Activated T-cell treated with anti-CD3 and anti-CD28 coated beads, Interleukin-2, amount 50 U/mL, for 4 hours (primary cell): ENCODE measurements at regions not wholly inside any gene's neighbourhood (a gene's known extent, or its start where the extent isn't known, plus 50 kb on each side); places are given as distances from the start of the nearest gene placed in this dataset.
"Not testable (repeated sequence)": the region's sequence is repeated elsewhere in the genome, so short reads cannot be mapped to it uniquely, and the experiment has no call there.

Experiments used
- ATAC-seq, 2 donors: fragments of 200-7000 bp; cut with Tn5 transposase; one replicate each; pipeline ENCODE4 v1.10.0; 2021
- DNase-seq: peaks from one replicate; pipeline ENCODE4 v3.0.0-alpha.2; 2020
- H3K27me3 Mint-ChIP-seq: one replicate; pipeline ENCODE4 v1.8.0; 2021; ENCODE audit warnings: low read depth, mixed read lengths
- H3K36me3 Mint-ChIP-seq: one replicate; pipeline ENCODE4 v1.8.0; 2022; ENCODE audit warnings: mixed read lengths; ENCODE audit not compliant: insufficient read depth
- H3K4me1 Mint-ChIP-seq: one replicate; pipeline ENCODE4 v1.8.0; 2021; ENCODE audit warnings: low read depth, mixed read lengths
- H3K4me3 Mint-ChIP-seq: one replicate; pipeline ENCODE4 v1.8.0; 2021; ENCODE audit warnings: mild to moderate bottlenecking, moderate library complexity, mixed read lengths
- H3K9me3 Mint-ChIP-seq: one replicate; pipeline ENCODE4 v1.8.0; 2021; ENCODE audit warnings: mixed read lengths

DNA sequence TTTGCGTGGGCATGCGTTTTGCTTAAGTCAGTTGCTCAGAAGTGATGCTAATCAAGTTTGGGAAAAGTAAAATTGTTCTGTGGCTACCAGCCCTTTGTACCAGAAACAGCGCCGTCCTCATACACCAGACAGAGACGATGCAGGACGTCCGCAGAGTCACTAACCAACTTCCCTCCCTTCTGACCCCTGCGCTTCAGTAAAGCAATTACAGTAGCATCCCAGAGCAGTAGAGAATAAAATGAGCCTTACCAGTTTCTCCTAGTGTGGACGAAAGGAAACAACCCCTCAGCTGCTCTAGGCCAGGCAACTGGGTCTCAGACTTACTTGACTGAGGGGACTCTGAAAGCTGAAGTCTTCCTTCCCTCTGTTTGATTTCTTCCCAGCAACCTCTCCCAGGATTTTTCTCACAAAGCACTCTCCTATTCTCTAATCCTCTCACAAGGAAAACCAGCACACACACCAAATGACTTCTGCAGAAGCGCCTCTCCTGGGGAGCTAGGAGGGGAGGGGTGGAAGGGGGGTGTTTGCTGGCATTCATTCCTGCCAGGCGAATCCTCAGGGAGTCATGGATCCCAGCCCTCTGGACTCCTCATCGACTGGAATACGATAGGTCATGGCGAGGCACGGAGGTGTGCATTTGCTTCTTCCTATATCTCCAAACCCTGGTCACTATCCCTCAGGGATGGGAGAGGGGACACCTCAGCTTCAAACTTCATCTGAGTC, 56.0 kb upstream of the MID1 start:
- Mint-ChIP-seq H3K4me3 (no peak overlapping the region), H3K4me1 (no peaks in the 10 kb centered on the region), H3K27me3 (no peaks in the 10 kb centered on the region), H3K36me3 (no peaks in the 10 kb centered on the region), H3K9me3 (no peaks in the 10 kb centered on the region)
- DNase-seq = no peak
- ATAC-seq = no peak

DNA sequence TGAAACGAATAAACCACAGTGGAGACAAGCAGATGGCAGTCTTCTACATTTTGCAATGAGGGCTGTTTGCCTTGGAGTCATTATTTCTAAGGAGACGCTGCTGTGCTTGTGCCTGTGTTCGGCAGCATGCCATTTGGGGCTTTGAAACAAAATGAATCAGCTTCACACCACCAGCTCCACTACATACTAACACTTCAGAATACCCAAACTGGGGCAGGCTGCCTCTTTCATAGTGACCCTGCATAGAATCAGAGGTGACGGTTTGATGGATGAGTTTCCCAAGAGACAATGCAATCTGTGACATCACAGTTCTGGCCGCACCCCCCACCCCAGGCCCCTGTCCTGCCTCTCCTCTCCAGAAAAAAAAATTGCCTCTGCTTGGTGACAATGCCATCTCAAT, 57.1 kb upstream of the MID1 start:
- no peaks in the 10 kb centered on the region for H3K27me3 Mint-ChIP-seq
- H3K4me3 Mint-ChIP-seq = no peak overlapping the region
- no peaks in the 10 kb centered on the region for H3K4me1 Mint-ChIP-seq
- DNase-seq (no peak), ATAC-seq (no peak)
- H3K9me3 Mint-ChIP-seq = no peaks in the 10 kb centered on the region
- H3K36me3 Mint-ChIP-seq = no peaks in the 10 kb centered on the region

DNA sequence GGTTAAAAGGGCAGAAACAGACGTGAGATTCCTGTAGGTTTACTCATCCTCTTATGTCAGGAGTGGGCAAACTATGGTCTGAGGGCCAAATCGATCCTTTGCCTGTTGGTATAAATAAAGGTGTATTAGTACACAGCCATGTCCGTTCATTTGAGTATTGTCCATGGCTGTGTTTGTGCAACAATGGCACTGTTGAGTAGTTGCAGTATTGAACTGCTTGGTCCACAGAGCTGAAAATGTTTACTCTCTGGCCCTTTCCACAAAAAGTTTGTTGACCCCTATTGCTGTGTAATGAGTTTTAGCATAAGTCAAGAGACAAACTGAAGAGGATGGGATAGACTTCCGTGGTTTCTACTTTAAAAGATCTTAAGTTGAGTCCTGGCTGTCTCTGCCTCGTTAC, 59.0 kb upstream of the MID1 start:
- H3K36me3 Mint-ChIP-seq = no peaks in the 10 kb centered on the region
- ATAC-seq (no peak), DNase-seq (no peak)
- H3K27me3 Mint-ChIP-seq = no peaks in the 10 kb centered on the region
- no peak overlapping the region for H3K4me3 Mint-ChIP-seq
- no peaks in the 10 kb centered on the region for H3K4me1 Mint-ChIP-seq
- no peaks in the 10 kb centered on the region for H3K9me3 Mint-ChIP-seq

DNA sequence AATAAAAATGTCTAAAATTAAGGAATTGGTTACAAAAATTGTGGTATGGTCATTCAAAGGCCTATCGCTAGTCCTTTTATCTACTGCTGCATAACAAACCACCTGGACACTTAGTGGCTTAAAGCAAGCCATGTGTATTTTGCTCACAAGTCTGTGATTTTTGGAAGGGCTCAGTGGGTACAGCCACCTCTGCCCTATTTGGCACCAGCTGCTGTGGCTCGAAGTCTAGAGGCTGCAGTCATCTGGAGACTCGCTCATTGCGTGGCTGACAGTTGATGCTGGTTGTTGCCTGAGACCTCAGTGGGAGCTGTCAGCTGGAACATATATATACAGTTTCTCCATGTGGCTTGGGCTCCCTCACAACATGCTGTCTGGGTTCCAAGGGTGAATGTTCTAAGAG, 60.8 kb upstream of the MID1 start:
- no peak for ATAC-seq
- no peaks in the 10 kb centered on the region for H3K9me3 Mint-ChIP-seq
- no peak overlapping the region for H3K4me3 Mint-ChIP-seq
- H3K4me1 Mint-ChIP-seq = no peaks in the 10 kb centered on the region
- H3K27me3 Mint-ChIP-seq = no peaks in the 10 kb centered on the region
- no peak for DNase-seq
- no peaks in the 10 kb centered on the region for H3K36me3 Mint-ChIP-seq

DNA sequence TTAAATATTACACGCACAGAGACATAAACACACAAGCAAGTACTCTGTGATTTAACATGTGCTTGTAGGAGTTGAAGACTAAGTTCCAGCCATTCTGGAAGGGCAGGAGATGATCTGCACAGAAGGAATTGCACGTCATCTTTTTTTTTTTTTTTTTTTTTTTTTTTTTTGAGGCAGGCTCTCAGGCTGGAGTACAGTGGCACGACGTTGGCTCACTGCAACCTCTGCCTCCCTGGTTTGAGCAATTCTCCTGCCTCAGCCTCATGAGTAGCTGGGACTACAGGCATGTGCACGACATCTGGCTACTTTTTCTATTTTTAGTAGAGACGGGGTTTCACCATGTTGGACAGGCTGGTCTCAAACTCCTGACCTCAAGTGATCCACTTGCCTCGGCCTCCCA, 63.2 kb upstream of the MID1 start:
- not testable (repeated sequence) for H3K4me1 Mint-ChIP-seq, H3K9me3 Mint-ChIP-seq, ATAC-seq, H3K36me3 Mint-ChIP-seq, H3K27me3 Mint-ChIP-seq, H3K4me3 Mint-ChIP-seq, DNase-seq

DNA sequence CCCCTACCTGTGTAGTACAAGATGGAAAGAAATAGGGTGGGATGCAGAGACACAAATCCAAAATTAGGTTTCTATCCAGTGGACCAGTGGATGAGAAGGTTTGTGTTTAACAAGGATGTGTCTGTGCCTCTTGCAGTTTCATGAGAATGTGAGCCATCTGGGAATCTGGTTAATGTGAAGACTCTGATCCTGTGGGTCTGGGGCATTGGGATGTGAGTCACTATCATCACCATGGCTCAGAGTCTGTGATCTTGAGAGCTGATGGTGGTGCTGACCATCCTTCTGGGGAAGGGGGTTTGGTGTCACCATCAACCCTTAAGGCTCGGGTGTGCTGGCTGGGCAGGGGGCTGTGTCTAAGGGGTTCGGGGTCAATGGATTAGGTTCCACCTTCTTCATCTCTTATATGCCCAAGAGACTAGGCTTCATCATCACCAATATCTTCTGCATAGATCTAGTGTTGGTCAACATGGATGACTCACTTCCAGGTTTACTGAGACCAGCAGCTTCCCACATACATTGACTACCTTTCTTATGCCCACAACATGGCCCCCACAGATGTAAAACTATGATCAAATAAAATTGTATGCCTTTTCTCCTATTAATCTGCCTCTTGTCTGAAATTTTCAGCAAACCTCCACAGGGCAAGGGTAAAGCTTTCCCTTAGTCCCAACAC, 65.7 kb upstream of the MID1 start:
- no peak for ATAC-seq
- DNase-seq = no peak
- H3K9me3 Mint-ChIP-seq = no peaks in the 10 kb centered on the region

DNA sequence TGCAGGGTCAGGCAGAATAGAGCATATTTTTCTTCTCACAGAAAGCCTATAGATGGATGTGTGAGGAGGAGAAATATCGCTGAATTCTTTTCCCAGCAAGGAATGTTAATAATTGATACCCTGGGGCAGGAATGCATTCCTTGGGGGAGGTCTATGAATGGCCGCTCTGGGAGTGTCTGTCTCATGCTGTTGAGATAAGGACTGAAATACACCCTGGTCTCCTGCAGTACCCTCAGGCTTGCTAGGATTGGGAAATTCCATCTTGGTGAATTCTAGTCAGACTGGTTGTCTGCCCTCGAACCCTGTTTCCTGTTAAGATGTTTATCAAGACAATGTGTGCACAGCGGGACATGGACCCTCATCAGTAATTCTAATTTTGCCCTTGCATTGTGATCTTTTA, 71.4 kb upstream of the MID1 start:
- H3K36me3 Mint-ChIP-seq, H3K4me3 Mint-ChIP-seq, DNase-seq, H3K9me3 Mint-ChIP-seq, ATAC-seq, H3K4me1 Mint-ChIP-seq, H3K27me3 Mint-ChIP-seq: not testable (repeated sequence)

More for the DNA sequence above, 65.7 kb upstream of the MID1 start:
- Mint-ChIP-seq H3K4me3 (no peak overlapping the region), H3K4me1 (no peaks in the 10 kb centered on the region), H3K36me3 (no peaks in the 10 kb centered on the region), H3K27me3 (no peaks in the 10 kb centered on the region)

DNA sequence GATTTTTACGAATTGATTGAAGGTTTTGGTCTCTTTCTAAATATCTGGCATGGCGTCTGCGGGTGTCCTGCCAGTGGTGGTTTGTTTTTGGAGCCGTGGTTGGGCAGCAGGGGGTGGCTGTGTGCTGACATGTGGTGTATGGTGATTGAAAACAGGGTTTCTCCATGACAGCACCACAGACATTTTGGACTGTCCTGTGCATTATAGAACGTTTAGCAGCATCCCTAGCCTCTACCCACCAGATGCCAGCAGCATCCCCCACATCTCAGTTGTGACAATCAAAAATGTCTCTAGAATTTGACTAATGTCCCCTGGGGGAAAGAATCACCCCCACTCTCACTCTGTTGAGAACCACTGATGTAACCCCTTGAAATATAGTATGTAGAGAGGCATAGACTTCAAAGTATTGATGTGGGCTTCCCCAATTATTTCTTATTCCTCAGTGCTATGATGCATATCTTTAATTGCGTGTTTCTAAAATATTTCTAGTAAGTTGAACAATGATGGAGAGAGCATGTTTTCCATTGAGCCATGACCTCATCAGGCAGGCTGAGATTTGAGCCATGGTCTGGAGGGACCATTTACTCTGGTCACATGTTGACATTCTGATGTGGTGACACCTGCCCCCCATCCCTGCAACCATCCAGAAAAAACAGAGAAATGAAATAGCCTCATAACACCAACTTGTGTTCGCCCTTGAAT, 77.4 kb upstream of the MID1 start:
- Mint-ChIP-seq H3K4me1 (no peaks in the 10 kb centered on the region), H3K9me3 (no peaks in the 10 kb centered on the region), H3K36me3 (no peaks in the 10 kb centered on the region), H3K27me3 (no peaks in the 10 kb centered on the region), H3K4me3 (no peak overlapping the region)
- ATAC-seq = no peak
- no peak for DNase-seq

DNA sequence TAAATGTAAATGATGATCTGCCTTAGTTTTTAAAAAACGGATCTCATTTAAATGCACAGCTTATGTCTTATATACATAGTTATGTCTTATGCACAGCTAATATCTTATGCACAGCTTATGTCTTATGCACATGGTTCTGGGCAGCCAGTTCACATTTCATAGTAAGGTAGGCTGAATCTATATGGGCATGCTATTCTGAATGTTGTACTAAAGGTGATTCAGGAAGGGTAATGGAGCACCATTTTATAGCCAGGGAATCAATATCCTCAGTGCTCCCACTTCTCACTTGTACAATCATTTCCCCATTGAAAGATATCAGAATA, 77.9 kb upstream of the MID1 start:
- H3K36me3 Mint-ChIP-seq = no peaks in the 10 kb centered on the region
- ATAC-seq = no peak
- H3K4me1 Mint-ChIP-seq = no peaks in the 10 kb centered on the region
- no peaks in the 10 kb centered on the region for H3K27me3 Mint-ChIP-seq
- DNase-seq = no peak
- no peaks in the 10 kb centered on the region for H3K9me3 Mint-ChIP-seq
- no peak overlapping the region for H3K4me3 Mint-ChIP-seq

DNA sequence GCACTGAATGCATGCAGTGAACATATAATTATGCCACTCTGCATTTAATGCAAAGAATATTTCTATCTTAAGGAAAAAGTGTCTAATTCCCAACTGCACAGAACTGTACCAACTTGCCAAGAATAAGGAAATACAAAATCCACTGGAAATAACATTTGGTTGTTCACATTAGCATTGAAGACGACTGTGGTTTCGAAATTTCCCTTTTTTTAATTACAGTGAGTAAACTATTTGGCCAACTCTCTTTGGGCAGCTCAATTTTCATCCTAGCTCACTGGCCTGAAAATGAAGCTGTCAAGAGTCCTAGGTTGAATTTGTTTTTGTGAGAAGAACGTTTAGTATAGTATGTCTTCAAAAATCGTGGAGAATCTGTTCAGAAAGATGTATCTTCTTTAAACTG, 81.6 kb upstream of the MID1 start:
- no peak for ATAC-seq
- H3K4me1 Mint-ChIP-seq = no peaks in the 10 kb centered on the region
- no peaks in the 10 kb centered on the region for H3K27me3 Mint-ChIP-seq
- no peaks in the 10 kb centered on the region for H3K9me3 Mint-ChIP-seq
- H3K36me3 Mint-ChIP-seq = no peaks in the 10 kb centered on the region
- no peak for DNase-seq
- no peak overlapping the region for H3K4me3 Mint-ChIP-seq

DNA sequence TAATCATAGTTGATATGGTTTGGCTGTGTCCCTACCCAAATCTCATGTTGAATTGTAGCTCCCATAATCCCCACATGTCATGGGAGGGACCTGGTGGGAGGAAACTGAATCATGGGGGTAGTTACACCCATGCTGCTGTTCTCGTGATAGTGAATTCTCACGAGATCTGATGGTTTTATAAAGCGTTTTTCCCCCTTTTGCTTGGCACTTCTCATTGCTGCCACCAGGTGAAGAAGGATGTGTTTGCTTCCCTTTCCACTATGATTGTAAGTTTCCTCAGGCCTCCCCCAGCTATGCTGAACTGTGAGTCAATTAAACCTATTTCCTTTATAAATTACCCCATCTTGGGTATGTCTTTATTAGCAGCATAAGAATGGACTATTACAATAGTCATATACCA, 86.0 kb upstream of the MID1 start:
- DNase-seq, H3K4me1 Mint-ChIP-seq, ATAC-seq, H3K27me3 Mint-ChIP-seq, H3K4me3 Mint-ChIP-seq, H3K36me3 Mint-ChIP-seq, H3K9me3 Mint-ChIP-seq: not testable (repeated sequence)

DNA sequence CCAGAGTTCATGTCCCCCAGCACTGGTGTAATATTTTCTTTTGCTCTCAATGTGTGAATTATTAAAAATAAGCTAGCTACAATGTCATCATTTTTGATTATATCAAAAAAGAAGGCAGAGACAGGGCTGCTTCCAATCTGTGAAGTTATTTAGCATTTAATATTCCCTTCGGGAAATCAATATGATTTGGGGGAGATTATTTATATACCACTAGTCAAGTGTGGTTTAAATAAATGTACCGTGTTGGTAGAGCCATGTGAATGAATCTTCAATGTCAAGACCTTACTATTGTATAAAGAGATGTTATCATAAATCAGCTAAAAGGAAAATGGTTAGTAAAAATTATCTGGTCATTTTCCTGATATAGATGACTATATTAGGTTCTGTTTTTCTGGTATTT, 87.4 kb upstream of the MID1 start:
- Mint-ChIP-seq H3K4me3 (no peak overlapping the region), H3K27me3 (no peaks in the 10 kb centered on the region), H3K9me3 (no peaks in the 10 kb centered on the region), H3K36me3 (no peaks in the 10 kb centered on the region), H3K4me1 (no peaks in the 10 kb centered on the region)
- no peak for ATAC-seq
- DNase-seq = no peak

DNA sequence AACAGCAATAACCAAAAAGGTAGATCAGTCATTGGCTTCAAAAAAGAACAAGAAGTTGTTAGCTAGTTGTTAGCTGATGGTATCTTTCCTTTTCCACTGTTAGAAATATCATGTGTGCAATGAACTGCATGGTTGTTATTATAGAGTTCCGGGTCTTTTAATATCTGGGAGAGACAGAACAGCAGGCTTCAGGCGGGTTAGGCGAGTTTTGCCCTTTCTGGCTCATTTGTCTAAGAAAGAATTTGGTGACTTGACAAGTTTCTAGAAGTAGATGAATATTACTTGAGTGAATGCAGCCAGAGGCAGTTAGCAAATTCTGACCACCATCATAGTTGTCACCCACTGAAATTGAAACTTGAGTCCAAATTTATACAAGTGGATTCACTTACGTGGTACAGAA, 88.9 kb upstream of the MID1 start:
- DNase-seq = no peak
- Mint-ChIP-seq H3K36me3 (no peaks in the 10 kb centered on the region), H3K9me3 (no peaks in the 10 kb centered on the region), H3K4me1 (no peaks in the 10 kb centered on the region), H3K27me3 (no peaks in the 10 kb centered on the region), H3K4me3 (no peak overlapping the region)
- no peak for ATAC-seq

DNA sequence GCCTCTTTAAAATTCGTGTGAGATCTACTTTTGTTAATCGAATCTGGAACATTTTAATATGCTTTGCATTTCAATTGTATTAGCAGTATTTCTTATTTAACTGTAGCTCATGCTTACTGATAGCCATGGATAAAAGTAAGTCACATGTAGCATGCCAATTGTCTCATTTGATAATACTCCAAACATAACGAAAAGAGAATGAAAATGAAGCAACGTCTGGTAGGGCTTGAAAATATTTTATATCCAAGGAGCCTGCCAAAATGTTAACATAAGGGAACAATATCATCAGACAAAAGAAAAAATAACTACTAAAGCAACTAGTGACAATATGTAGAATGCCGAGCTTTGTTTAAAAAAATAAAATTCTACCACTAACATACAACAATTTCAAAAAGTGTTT, 94.1 kb upstream of the MID1 start:
- no peak overlapping the region for H3K4me3 Mint-ChIP-seq
- no peaks in the 10 kb centered on the region for H3K9me3 Mint-ChIP-seq
- no peaks in the 10 kb centered on the region for H3K36me3 Mint-ChIP-seq
- ATAC-seq (no peak), DNase-seq (no peak)
- no peaks in the 10 kb centered on the region for H3K4me1 Mint-ChIP-seq
- no peaks in the 10 kb centered on the region for H3K27me3 Mint-ChIP-seq

DNA sequence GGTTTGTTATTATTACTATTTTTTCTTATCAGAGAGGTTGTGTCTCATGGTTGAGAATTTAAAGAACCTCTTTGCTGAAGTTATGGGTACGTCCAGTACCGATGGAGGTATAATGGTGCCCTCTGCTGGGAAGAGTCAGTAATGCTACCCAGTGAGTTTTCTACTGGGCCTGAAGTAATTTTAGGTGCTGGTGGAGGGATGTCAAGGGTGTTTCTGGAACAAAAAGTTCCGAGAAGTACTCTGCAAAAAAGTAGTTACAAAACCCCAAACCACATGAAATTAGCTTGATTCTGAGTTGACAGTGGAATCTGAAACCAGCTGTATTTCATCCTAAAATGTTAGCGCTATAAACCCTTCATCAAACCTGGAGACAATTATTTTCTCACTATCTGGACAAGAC, 102.5 kb upstream of the MID1 start:
- H3K9me3 Mint-ChIP-seq = no peaks in the 10 kb centered on the region
- DNase-seq (peak; percentile 11), ATAC-seq (no peak)
- no peaks in the 10 kb centered on the region for H3K27me3 Mint-ChIP-seq
- H3K36me3 Mint-ChIP-seq = no peaks in the 10 kb centered on the region
- H3K4me3 Mint-ChIP-seq = no peak overlapping the region
- H3K4me1 Mint-ChIP-seq = no peaks in the 10 kb centered on the region
